Inflammatory macrophage (primary cell): ENCODE measurements at regions not wholly inside any gene's neighbourhood (a gene's known extent, or its start where the extent isn't known, plus 50 kb on each side); places are given as distances from the start of the nearest gene placed in this dataset.

Experiments
- DNase-seq, 2 donors: peaks; one replicate each; pipeline ENCODE4 v3.0.0-alpha.2; 2020 to 2022

- DNase-seq: no peak
Measured at GRCh38 chr6:22621701-22622100, 52.3 kb downstream of the HDGFL1 start.

DNA sequence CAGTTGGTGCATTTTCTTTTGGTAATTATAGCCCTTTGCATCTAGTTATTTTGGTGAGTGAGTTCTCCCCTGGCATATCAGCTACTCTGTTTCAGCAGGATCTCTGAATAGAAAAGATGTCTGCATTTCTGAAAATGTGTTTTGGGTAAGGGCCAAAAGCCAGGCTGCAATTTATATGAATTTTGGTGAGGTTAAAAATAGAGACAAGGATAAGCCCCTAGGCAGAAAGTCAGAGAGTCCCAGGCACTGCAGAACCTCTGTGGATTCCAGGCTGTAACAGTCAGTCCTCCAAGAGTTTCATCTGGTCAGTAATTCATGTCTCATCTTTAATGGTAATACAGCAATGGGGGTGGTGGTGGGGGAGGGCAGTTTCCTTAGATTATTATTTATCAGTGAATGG lies 53.0 kb downstream of the HDGFL1 start:
- no peak for DNase-seq

DNA sequence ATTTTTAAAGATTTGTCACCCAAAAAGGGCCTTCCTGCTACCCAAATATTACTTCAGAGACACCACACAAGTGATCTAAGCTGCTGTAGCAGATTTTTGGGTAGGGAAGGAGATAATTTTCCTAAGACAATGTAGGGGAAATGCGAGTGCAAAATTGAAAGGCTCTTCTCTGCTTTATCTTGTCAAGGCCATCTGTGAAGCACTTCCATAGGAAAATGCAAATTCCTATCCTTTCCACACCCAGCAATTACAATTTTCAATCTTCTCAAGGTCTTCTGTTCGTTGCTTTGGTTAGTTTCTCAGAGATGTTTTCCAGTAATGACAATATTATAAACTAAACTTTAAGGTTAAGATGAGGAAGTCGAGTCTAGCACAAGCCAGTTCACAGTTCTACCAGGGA lies 53.4 kb downstream of the HDGFL1 start:
- DNase-seq: no peak

DNA sequence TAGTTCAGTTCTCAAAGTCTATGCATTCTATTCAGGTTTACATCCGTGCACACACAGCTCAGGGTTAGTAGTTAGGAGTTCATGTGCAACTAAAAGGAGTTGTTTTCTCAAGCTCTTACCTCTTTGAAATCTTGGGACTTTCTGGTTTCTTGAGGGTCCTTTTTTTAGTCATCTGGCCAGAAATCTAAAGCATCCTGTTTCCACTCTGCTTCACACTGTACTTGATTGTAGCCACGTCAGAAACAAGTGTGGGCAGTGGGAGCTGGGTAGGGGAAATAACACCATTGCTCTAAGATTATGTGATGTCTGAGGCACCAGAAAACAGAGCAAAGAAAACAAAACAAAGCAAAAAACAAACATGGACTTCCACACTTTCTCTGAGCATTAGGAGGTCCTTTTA lies 58.3 kb downstream of the HDGFL1 start:
- no peak for DNase-seq

DNA sequence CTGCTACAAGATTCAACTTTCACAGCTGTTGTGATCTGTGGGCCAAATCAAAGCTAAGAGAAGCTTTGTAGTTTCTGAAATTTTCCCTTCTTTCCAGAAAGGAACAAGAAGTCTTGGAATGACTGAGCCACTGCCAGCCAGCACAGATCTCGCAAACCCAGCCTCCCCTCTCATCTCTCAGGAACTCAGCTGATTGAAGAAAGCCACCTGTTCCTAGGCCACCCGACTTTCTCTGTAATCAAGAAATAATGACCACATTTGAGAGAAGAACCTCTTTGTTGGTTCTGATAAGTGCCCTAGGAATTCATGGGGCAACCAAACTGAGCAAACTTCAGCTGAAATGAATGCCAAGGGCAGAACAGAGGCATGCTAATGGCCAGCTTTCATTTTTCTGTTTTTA lies 61.7 kb downstream of the HDGFL1 start:
- no peak for DNase-seq

- no peak for DNase-seq
Measured at GRCh38 chr6:22632581-22633145, 63.3 kb downstream of the HDGFL1 start.

DNA sequence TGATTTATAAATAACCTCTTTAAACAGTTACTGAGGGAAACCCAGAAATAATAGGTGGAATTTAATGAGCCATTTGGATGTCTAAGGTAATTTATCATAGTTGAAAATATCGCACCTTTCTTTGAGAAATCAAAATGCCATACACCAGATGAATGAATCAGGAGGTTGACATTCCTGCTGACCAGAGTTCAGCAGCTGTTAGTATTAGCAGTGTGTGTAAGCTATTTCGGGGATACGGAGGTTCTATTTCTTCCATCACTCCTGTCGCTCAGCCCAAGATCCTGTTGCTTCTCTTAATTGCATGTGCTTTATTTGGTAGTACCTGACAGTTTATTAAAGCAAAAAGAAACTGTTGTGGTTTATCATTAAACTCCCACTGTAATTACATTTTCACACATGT lies 67.1 kb downstream of the HDGFL1 start:
- no peak for DNase-seq

- no peak for DNase-seq
Measured at GRCh38 chr6:22637782-22638181, 68.4 kb downstream of the HDGFL1 start.

DNA sequence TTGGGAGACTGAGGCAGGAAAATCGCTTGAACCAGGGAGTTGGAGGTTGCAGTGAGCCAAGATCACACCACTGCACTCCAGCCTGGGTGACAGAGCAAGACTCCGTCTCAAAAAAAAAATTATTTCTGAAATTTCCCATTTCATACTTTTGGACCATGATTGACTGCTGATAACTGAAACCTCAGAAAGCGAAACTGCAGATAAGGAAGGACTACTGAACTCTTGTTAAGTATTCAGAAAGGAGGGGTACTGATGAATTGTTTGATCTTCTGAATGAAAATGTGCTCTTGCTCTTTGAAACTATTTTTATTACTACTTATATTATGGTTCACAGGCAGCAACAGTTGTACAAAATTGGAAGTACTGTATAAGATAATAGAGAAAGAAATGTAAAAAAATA lies 69.0 kb downstream of the HDGFL1 start:
- no peak for DNase-seq

DNA sequence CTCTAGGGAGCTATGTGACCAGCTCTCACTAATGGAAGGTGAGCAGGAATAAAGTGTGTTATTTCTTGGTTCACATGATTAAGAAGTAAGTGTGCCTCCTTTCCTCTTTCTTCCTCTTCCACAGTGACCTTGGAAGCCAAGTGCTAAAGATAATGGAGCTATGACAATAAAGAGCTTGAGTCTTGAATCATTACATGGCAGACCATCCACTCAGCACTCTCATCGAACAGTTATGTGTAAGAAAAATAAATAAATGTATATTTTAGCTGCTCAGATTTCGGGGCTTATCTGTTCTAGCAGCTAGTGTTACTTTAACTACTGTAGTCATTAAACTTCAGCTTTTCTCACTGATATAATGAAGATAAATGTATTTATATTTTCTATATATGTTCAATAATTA lies 72.9 kb downstream of the HDGFL1 start:
- DNase-seq: no peak

DNA sequence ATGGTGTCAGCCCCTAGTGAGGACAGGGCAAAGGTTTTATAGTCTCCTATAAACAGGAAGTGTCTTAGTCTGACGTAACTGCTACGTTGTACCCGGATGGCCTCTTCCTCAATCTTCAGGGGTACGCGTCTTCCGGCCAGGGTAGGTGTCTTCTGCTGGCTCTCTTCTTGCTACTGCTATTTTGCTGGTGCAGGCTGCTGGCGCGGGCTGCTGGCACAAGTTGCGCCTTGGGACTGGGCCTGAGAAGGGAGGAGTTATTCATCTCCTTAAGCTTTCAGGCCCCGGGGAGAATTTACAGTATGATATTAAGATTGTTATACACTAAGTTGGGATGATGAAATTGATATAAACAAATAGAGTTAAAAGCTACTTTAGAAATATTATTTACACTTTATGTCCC lies 74.4 kb downstream of the HDGFL1 start:
- no peak for DNase-seq

DNA sequence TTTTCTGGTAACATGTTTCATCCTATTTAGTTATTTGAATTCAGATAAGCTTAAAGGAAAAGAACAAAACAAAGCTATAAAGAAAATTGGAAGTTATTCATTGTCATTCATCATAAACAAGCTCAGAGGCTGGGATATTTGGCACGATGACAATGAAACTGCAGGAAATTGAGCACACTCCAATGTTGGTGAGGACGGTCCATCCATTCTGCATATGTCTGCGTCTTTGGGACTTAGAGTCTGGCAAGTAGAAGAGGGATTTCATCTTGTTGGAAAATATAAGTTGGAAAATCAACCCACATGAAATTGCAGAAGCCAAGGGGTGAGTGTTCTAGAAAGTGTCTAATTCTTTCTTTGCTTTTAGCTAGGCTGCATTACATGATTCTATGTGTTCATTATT lies 78.4 kb downstream of the HDGFL1 start:
- no peak for DNase-seq

DNA sequence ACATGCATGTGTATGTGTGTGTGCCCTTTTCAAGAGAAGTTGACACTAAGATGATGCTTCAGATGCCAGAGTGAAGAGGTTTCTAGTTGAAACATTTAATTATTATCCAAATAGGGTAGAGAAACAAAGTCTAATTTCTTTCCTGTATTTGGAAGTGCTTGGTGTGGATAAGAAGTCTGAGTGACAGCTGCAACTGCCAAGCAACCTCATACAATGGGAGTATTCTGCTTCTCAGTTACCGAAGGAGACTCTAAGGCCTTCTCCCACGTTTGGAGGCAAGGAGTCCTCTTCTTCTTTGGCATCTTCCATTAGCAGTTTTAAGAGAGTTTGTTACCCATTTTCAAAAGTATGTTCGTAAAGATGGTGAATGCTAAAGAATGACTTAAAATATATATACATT lies 82.4 kb downstream of the HDGFL1 start:
- DNase-seq: no peak

- no peak for DNase-seq
Measured at GRCh38 chr6:22653980-22654610, 84.7 kb downstream of the HDGFL1 start.

GRCh38 chr6:22656706-22657351 lies 87.5 kb downstream of the HDGFL1 start:
- DNase-seq: no peak

DNA sequence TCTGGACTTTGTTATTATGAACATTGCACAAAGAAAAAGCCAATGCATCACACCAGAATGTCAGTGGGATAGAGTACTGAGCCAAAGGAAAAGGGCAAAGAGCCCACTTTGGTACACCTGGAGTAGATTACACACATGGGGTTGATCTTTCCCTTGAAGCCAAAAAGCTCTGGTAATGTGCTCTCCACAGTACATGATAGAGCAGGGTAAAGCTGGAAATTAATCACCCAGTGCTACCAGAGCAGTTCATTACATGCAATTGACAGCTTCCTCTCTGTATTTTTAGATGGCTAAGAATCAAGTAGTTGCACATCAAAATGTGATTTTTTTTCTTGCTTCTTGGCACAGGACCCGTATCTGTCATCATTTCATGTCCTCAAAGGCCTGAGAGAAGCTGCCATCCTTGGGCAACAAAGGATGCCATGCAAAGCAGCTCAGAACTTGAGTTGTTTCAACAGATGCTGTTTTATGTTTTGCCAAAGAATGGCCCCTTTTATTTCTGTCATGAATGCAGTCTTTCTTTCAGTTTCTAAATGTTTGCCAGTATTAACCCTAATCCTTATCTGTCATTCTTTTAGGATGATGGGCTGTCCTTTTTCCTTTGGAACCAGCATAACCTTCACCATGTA lies 88.1 kb downstream of the HDGFL1 start:
- no peak for DNase-seq

DNA sequence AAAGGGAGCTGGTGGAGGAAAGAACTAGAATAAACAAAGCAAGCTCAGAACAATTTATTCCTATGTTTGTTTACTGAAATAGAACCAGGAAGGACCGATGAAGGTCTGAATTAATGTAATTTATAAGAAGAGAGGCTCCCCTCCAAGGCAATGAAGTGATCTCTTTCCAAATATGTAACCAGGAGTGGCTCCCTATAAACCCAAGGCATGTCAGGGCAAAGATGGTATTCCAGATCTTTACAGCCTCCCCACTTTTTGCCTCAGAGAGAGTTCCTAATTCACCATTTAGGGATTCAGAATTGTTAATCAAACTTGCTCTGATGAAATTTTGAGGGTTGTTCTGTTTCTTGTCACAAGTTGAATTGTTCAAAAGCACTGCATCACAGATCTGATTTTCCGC lies 88.8 kb downstream of the HDGFL1 start:
- DNase-seq: no peak

DNA sequence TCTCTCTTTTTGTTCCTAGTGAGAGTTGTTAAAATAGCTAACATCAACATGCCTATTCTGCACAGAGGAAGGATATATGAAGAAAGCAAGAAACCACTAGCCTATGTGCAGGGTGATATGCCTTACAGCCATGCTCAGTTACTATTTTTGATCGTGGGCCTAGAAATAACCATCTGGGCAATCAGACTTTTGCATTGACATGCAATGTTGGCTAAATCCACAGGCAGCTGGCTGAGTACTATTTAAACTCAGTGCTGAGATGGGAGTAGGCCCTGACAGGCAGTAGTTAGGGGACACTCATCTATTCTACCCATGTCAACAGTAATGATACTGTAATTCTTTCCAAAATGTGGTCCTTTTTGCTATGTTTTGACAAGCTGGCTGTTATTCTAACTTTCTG lies 89.6 kb downstream of the HDGFL1 start:
- DNase-seq: no peak

GRCh38 chr6:22664968-22665367 lies 95.6 kb downstream of the HDGFL1 start:
- DNase-seq: no peak

DNA sequence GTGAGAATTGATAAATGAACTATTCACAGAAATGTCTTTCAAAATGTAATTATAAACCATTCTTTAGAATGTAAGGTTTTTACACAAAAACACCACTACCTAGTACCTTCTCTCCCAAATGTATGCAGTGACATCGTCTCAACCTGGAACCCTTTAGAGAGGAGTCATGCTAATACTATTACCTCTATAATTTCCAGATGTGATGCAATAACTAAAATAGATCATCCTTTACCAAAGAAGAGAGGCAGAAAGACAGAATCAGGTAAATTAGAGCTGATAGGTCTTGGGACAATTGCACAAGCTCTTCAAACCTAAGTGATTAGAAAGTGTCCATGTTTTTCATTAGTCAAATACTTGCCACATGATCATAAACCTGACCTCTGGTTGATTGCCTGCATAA lies 96.7 kb downstream of the HDGFL1 start:
- no peak for DNase-seq

DNA sequence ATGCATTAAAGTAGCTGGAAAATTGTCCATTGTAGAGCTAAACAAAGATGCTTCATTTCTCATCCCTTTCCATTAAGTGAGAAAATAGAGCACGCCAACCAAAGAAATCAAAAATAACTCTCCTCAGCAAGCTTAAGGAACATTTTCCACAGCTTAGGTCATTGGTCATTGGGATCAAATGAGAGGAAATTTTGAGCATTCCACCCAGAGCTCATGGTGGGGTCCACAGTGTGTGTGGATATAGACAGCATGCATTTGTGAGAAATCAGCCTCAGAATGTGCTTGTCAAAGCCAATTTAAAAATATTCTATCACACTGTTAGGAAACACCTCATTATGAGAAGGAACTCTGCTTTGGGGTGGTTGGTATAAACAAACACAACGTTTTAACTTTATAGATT lies 97.2 kb downstream of the HDGFL1 start:
- no peak for DNase-seq

GRCh38 chr6:22667855-22668254 lies 98.5 kb downstream of the HDGFL1 start:
- no peak for DNase-seq

- DNase-seq: no peak
Measured at GRCh38 chr6:22668307-22668706, 98.9 kb downstream of the HDGFL1 start.

- DNase-seq: no peak
Measured at GRCh38 chr6:22668717-22669116, 99.4 kb downstream of the HDGFL1 start.
